Stomach smooth muscle (tissue), 2 donors: ENCODE measurements at regions not wholly inside any gene's neighbourhood (a gene's known extent, or its start where the extent isn't known, plus 50 kb on each side); places are given as distances from the start of the nearest gene placed in this dataset.

ENCODE experiments used
- H3K27ac ChIP-seq: one replicate; pipeline ENCODE4 v1.7.0; 2013; ENCODE audit warnings: mild to moderate bottlenecking, low read length, inconsistent platforms
- H3K27me3 ChIP-seq, 2 donors: one replicate each; pipeline ENCODE4 v1.7.0; 2013; ENCODE audit warnings: low read length in 2 of 2; ENCODE audit not compliant: insufficient read depth in 2 of 2, control insufficient read depth in 1 of 2
- H3K36me3 ChIP-seq, 2 donors: one replicate each; pipeline ENCODE4 v1.7.0; 2013; ENCODE audit warnings: low read length in 2 of 2; ENCODE audit not compliant: control insufficient read depth in 2 of 2, insufficient read depth in 2 of 2
- H3K4me1 ChIP-seq: one replicate; pipeline ENCODE4 v1.7.0; 2013; ENCODE audit warnings: low read length; ENCODE audit not compliant: control insufficient read depth, insufficient read depth
- H3K4me3 ChIP-seq, 2 donors: one replicate each; pipeline ENCODE4 v1.7.0; 2013; ENCODE audit warnings: low read length in 2 of 2
- H3K9ac ChIP-seq, 2 donors: one replicate each; pipeline ENCODE4 v1.7.0; 2013; ENCODE audit warnings: low read length in 2 of 2, mild to moderate bottlenecking in 1 of 2
- H3K9me3 ChIP-seq, 2 donors: one replicate each; pipeline ENCODE4 v1.7.0; 2013; ENCODE audit warnings: low read length in 2 of 2; ENCODE audit not compliant: control insufficient read depth in 2 of 2
- donor health status: healthy.
- donor health status: Pancreatic carcinoma.

- Histone ChIP-seq H3K9me3 (peaks cover 4 to 5% of the 10 kb centered on the region in 2 donors), H3K9ac (no peak overlapping the region), H3K4me1 (no peaks in the 10 kb centered on the region), H3K27ac (no peak overlapping the region), H3K4me3 (no peak overlapping the region), H3K27me3 (no peaks in the 10 kb centered on the region), H3K36me3 (no peaks in the 10 kb centered on the region)
Observed at GRCh38 chr7:67505449-67505848, 508.8 kb downstream of the TYW1 start.

GRCh38 chr7:67512481-67512880 lies 515.8 kb downstream of the TYW1 start:
- Histone ChIP-seq H3K4me3 (no peak overlapping the region), H3K4me1 (no peaks in the 10 kb centered on the region), H3K27ac (no peak overlapping the region), H3K27me3 (no peaks in the 10 kb centered on the region), H3K36me3 (no peaks in the 10 kb centered on the region), H3K9ac (no peak overlapping the region), H3K9me3 (no peaks in the 10 kb centered on the region)

- H3K36me3 ChIP-seq = no peaks in the 10 kb centered on the region
- no peak overlapping the region for H3K4me3 ChIP-seq
- H3K4me1 ChIP-seq = no peaks in the 10 kb centered on the region
- no peaks in the 10 kb centered on the region for H3K9me3 ChIP-seq
- H3K27ac ChIP-seq = no peak overlapping the region
- H3K9ac ChIP-seq = no peak overlapping the region
- no peaks in the 10 kb centered on the region for H3K27me3 ChIP-seq
Observed at GRCh38 chr7:67518580-67518979, 521.9 kb downstream of the TYW1 start.

GRCh38 chr7:67519171-67519570 lies 522.5 kb downstream of the TYW1 start:
- H3K9ac ChIP-seq = no peak overlapping the region
- no peak overlapping the region for H3K4me3 ChIP-seq
- no peaks in the 10 kb centered on the region for H3K4me1 ChIP-seq
- H3K27ac ChIP-seq = no peak overlapping the region
- no peaks in the 10 kb centered on the region for H3K27me3 ChIP-seq
- H3K36me3 ChIP-seq = no peaks in the 10 kb centered on the region
- H3K9me3 ChIP-seq = no peaks in the 10 kb centered on the region

- H3K4me3 ChIP-seq = no peak overlapping the region
- no peaks in the 10 kb centered on the region for H3K27me3 ChIP-seq
- no peak overlapping the region for H3K27ac ChIP-seq
- no peaks in the 10 kb centered on the region for H3K4me1 ChIP-seq
- H3K9me3 ChIP-seq = no peaks in the 10 kb centered on the region
- H3K36me3 ChIP-seq = no peaks in the 10 kb centered on the region
- H3K9ac ChIP-seq = no peak overlapping the region
Observed at GRCh38 chr7:67522504-67522903, 525.9 kb downstream of the TYW1 start.

- Histone ChIP-seq H3K36me3 (no peaks in the 10 kb centered on the region), H3K27ac (no peak overlapping the region), H3K27me3 (no peaks in the 10 kb centered on the region), H3K4me1 (no peaks in the 10 kb centered on the region), H3K4me3 (no peak overlapping the region), H3K9ac (no peak overlapping the region), H3K9me3 (no peaks in the 10 kb centered on the region)
Observed at GRCh38 chr7:67523713-67524112, 527.1 kb downstream of the TYW1 start.

GRCh38 chr7:67525588-67525987 lies 529.0 kb downstream of the TYW1 start:
- Histone ChIP-seq H3K36me3 (no peaks in the 10 kb centered on the region), H3K4me3 (no peak overlapping the region), H3K4me1 (no peaks in the 10 kb centered on the region), H3K9me3 (no peaks in the 10 kb centered on the region), H3K27me3 (no peaks in the 10 kb centered on the region), H3K27ac (no peak overlapping the region), H3K9ac (no peak overlapping the region)

GRCh38 chr7:67535241-67535989 lies 538.8 kb downstream of the TYW1 start:
- no peaks in the 10 kb centered on the region for H3K36me3 ChIP-seq
- H3K4me1 ChIP-seq = no peaks in the 10 kb centered on the region
- H3K27ac ChIP-seq = no peak overlapping the region
- H3K9ac ChIP-seq = no peak overlapping the region
- no peak overlapping the region for H3K4me3 ChIP-seq
- H3K27me3 ChIP-seq = no peaks in the 10 kb centered on the region
- H3K9me3 ChIP-seq = peaks cover 0 to 4% of the 10 kb centered on the region in 2 donors

GRCh38 chr7:67542916-67543315 lies 546.3 kb downstream of the TYW1 start:
- H3K4me1 ChIP-seq = no peaks in the 10 kb centered on the region
- H3K27ac ChIP-seq = no peak overlapping the region
- no peak overlapping the region for H3K4me3 ChIP-seq
- H3K9ac ChIP-seq = no peak overlapping the region
- no peaks in the 10 kb centered on the region for H3K27me3 ChIP-seq
- H3K9me3 ChIP-seq = peaks cover 0 to 2% of the 10 kb centered on the region in 2 donors
- H3K36me3 ChIP-seq = no peaks in the 10 kb centered on the region

- H3K4me3 ChIP-seq = no peak overlapping the region
- no peak overlapping the region for H3K27ac ChIP-seq
- H3K36me3 ChIP-seq = no peaks in the 10 kb centered on the region
- peaks cover 0 to 2% of the 10 kb centered on the region in 2 donors for H3K9me3 ChIP-seq
- no peaks in the 10 kb centered on the region for H3K4me1 ChIP-seq
- no peak overlapping the region for H3K9ac ChIP-seq
- H3K27me3 ChIP-seq = no peaks in the 10 kb centered on the region
Observed at GRCh38 chr7:67547183-67547907, 550.7 kb downstream of the TYW1 start.

GRCh38 chr7:67549126-67549525 lies 552.5 kb downstream of the TYW1 start:
- no peak overlapping the region for H3K9ac ChIP-seq
- H3K36me3 ChIP-seq = no peaks in the 10 kb centered on the region
- peaks cover 0 to 2% of the 10 kb centered on the region in 2 donors for H3K9me3 ChIP-seq
- H3K4me1 ChIP-seq = no peaks in the 10 kb centered on the region
- H3K27ac ChIP-seq = no peak overlapping the region
- H3K27me3 ChIP-seq = no peaks in the 10 kb centered on the region
- no peak overlapping the region for H3K4me3 ChIP-seq
